ENCODE measurements at regions not wholly inside any gene's neighbourhood (a gene's known extent, or its start where the extent isn't known, plus 50 kb on each side); places are given as distances from the start of the nearest gene placed in this dataset.

DNA sequence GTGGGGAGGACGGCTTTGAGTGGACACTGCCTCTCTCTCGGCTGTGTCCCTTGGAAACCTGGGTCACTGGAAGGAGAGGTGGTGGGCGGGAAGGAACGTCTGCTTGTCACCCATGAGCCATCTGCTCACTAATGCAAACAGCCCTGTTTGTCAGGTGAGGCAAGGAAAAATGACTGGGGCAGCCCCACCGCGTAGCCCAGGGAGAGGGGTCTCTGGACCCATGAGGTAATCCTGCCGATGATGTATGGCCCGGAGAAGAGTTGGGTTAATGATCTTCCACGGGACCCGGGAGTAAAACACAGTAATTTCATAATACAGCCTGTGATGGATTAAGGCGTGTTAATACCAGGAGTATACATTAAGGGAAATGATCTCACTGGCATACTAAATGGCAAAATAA, 197.0 kb downstream of the CYLD start:
- no peak overlapping the region for H3K4me3 ChIP-seq
- no peak for TF ChIP-seq CTCF (IDR thresholded peaks at IDR 0.05)
- H3K9me3 ChIP-seq = no peaks in the 10 kb centered on the region
- no peaks in the 10 kb centered on the region for H3K36me3 ChIP-seq
- ATAC-seq (no peak), DNase-seq (no peak)
- intact Hi-C loops (cut with DNase I) = no loop called here
- no peaks in the 10 kb centered on the region for H3K27me3 ChIP-seq
- H3K4me1 ChIP-seq = no peaks in the 10 kb centered on the region
- H3K27ac ChIP-seq = no peak overlapping the region

DNA sequence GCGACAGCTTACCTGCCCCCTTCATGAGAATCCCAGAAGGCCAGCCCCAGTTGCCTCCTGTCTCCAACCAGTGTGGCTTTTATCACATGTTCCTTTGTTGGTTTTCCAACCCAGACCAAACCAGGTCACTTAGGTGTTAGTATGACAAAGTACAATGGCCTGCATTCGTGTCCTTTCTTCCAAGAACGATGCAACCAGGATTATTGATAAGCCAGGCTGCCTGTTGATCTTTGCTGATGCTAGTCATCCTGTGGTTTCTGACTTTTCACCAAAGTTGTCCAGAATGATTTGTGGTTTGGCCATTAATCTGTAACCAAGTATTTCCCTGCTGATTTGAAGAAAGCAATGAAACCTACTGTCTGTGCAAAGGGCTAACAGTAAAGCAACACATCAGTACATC, 191.4 kb downstream of the CYLD start:
- no peaks in the 10 kb centered on the region for H3K9me3 ChIP-seq
- intact Hi-C loops (cut with DNase I) = no loop called here
- no peak for DNase-seq
- no peak overlapping the region for H3K4me3 ChIP-seq
- ATAC-seq = no peak
- H3K36me3 ChIP-seq = no peaks in the 10 kb centered on the region
- H3K4me1 ChIP-seq = peaks cover 5% of the 10 kb centered on the region
- H3K27ac ChIP-seq = no peak overlapping the region
- TF ChIP-seq CTCF (IDR thresholded peaks at IDR 0.05) = no peak
- H3K27me3 ChIP-seq = no peaks in the 10 kb centered on the region

DNA sequence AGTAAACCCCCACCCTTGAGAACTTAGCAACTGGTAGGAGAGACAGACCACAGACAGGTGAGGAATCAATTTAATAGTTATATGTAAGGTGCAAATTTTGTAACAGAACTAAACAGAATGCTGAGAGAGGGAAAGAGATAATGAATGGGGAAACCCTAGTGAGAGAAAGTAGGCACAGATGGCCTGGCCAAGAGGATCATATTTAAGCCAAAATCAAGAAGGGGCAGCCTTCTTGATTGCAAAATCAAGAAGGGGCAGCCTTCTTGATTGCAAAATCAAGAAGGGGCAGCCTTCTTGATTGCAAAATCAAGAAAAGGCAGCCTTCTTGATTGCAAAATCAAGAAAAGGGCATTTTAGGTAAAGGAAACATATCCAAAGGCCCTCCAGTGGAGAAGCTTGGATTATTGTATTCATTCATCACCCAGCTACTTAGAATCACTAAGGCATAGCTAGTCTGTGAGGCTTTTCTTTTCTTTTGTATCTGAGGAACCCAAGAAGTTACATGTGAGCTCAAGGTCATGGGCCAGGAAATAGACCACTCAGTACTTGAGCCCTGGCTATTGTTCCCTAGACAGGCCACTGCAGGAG, 190.6 kb downstream of the CYLD start:
- no peaks in the 10 kb centered on the region for H3K9me3 ChIP-seq
- no peaks in the 10 kb centered on the region for H3K27me3 ChIP-seq
- H3K4me1 ChIP-seq = peaks cover 5% of the 10 kb centered on the region
- peak; percentile 4 for TF ChIP-seq CTCF (IDR thresholded peaks at IDR 0.05)
- ATAC-seq (peak; percentile 10), DNase-seq (no peak)
- no peak overlapping the region for H3K4me3 ChIP-seq
- H3K27ac ChIP-seq = no peak overlapping the region
- no peaks in the 10 kb centered on the region for H3K36me3 ChIP-seq
- intact Hi-C loops (cut with DNase I) = no loop called here

- Histone ChIP-seq H3K27ac (no peak overlapping the region), H3K9me3 (no peaks in the 10 kb centered on the region), H3K4me3 (no peak overlapping the region), H3K36me3 (no peaks in the 10 kb centered on the region), H3K27me3 (no peaks in the 10 kb centered on the region), H3K4me1 (peaks cover 3% of the 10 kb centered on the region)
- intact Hi-C loops (cut with DNase I) = no loop called here
- ATAC-seq (peak; percentile 84), DNase-seq (peak; percentile 83)
- TF ChIP-seq CTCF (IDR thresholded peaks at IDR 0.05) = no peak
These were observed 186.2 kb downstream of the CYLD start for GRCh38 chr16:50928065-50928464.

GRCh38 chr16:50925758-50926357, 184.0 kb downstream of the CYLD start:
- ATAC-seq (no peak), DNase-seq (no peak)
- Histone ChIP-seq H3K36me3 (no peaks in the 10 kb centered on the region), H3K27ac (no peak overlapping the region), H3K4me3 (no peak overlapping the region), H3K4me1 (no peaks in the 10 kb centered on the region), H3K9me3 (no peaks in the 10 kb centered on the region), H3K27me3 (no peaks in the 10 kb centered on the region)
- intact Hi-C loops (cut with DNase I) = no loop called here
- TF ChIP-seq CTCF (IDR thresholded peaks at IDR 0.05) = no peak
